ENCODE measurements at regions not wholly inside any gene's neighbourhood (a gene's known extent, or its start where the extent isn't known, plus 50 kb on each side); places are given as distances from the start of the nearest gene placed in this dataset.

GRCh38 chr6:156695742-156696141 lies 81.4 kb upstream of the ARID1B start:
- Histone ChIP-seq H3K4me3 (no peak overlapping the region), H3K27me3 (no peaks in the 10 kb centered on the region), H3K4me1 (peaks cover 0 to 6% (median 2%) of the 10 kb centered on the region in 4 donors), H3K27ac (no peak overlapping the region), H3K9me3 (no peaks in the 10 kb centered on the region), H3K36me3 (no peaks in the 10 kb centered on the region)
- 80 to 84% methylated on average over 5 to 6 of the region's 6 CpGs for WGBS, 2 donors (ENCODE audit: low coverage in 1 of 2)
- TF ChIP-seq POLR2AphosphoS5 (IDR thresholded peaks at IDR 0.05) (no peak), POLR2A (IDR thresholded peaks at IDR 0.05) (no peak), EP300 (IDR thresholded peaks at IDR 0.05; ENCODE audit: low read depth) (no peak), CTCF (IDR thresholded peaks at IDR 0.05) (no peak)
- no peak for DNase-seq
- intact Hi-C loops (cut with DNase I; ENCODE audit: low total_unique reads) = loop anchor here (10.0 kb wide), 1 partner anchor 131 kb away; no protein-coding TSS in a partner anchor
- in situ Hi-C loops (cut with MboI; ENCODE audit: low pct_ligation_motif_present in 1 of 4, low pct_unique_long_range_greater_than_20kb in 1 of 4, low sequenced_read_pairs in 3 of 4) = loop anchor here in 1 of 4 donors (25.0 kb wide), 1 partner anchor 317 kb away; no protein-coding TSS in a partner anchor

DNA sequence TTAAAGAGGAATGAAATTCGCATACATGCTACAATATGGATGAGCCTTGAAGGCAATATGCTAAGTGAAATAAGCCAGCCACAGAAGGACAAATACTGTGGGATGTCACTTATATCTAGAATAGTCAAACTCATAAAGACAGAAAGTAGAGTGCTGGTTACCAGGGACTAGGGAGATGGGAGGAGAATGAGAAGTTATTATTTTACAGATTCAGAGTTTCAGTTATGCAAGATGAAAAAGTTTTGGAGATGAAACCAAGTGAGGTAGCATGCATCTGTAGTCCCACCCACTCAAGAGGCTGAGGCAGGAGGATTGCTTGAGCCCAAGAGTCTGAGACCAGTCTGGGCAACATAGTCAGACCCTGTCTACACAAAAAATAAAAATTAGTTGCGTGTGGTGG lies 82.5 kb upstream of the ARID1B start:
- in situ Hi-C loops (cut with MboI; ENCODE audit: low pct_ligation_motif_present in 1 of 4, low pct_unique_long_range_greater_than_20kb in 1 of 4, low sequenced_read_pairs in 3 of 4) (loop anchor here in 2 of 4 donors (5.0 to 25.0 kb wide), 2 partner anchors 78 to 318 kb away; no protein-coding TSS in a partner anchor), intact Hi-C loops (cut with DNase I; ENCODE audit: low total_unique reads) (loop anchor here (10.0 kb wide), 1 partner anchor 130 kb away; no protein-coding TSS in a partner anchor)
- Histone ChIP-seq H3K4me1 (peaks cover 0 to 6% (median 2%) of the 10 kb centered on the region in 4 donors), H3K9me3 (no peaks in the 10 kb centered on the region), H3K27me3 (no peaks in the 10 kb centered on the region), H3K4me3 (no peak overlapping the region), H3K36me3 (no peaks in the 10 kb centered on the region), H3K27ac (no peak overlapping the region)
- WGBS, 2 donors (ENCODE audit: low coverage in 1 of 2) = 92 to 94% methylated on average over 1 to 2 of the region's 2 CpGs
- DNase-seq = no peak
- TF ChIP-seq POLR2AphosphoS5 (IDR thresholded peaks at IDR 0.05) = no peak
- TF ChIP-seq CTCF (IDR thresholded peaks at IDR 0.05) = no peak
- no peak for TF ChIP-seq EP300 (IDR thresholded peaks at IDR 0.05; ENCODE audit: low read depth)
- no peak for TF ChIP-seq POLR2A (IDR thresholded peaks at IDR 0.05)

- no peak for DNase-seq
- no peak for TF ChIP-seq POLR2A (IDR thresholded peaks at IDR 0.05)
- no peak for TF ChIP-seq POLR2AphosphoS5 (IDR thresholded peaks at IDR 0.05)
- TF ChIP-seq CTCF (IDR thresholded peaks at IDR 0.05) = no peak
- TF ChIP-seq EP300 (IDR thresholded peaks at IDR 0.05; ENCODE audit: low read depth) = no peak
- Histone ChIP-seq H3K4me1 (peaks cover 0 to 12% (median 7%) of the 10 kb centered on the region in 4 donors), H3K27ac (no peak overlapping the region), H3K9me3 (no peaks in the 10 kb centered on the region), H3K27me3 (no peaks in the 10 kb centered on the region), H3K4me3 (no peak overlapping the region), H3K36me3 (no peaks in the 10 kb centered on the region)
- WGBS, 2 donors (ENCODE audit: low coverage in 1 of 2) = 83 to 90% methylated on average over 4 of the region's 4 CpGs
- intact Hi-C loops (cut with DNase I; ENCODE audit: low total_unique reads) (loop anchor here (10.0 kb wide), 1 partner anchor 126 kb away; no protein-coding TSS in a partner anchor), in situ Hi-C loops (cut with MboI; ENCODE audit: low pct_ligation_motif_present in 1 of 4, low pct_unique_long_range_greater_than_20kb in 1 of 4, low sequenced_read_pairs in 3 of 4) (loop anchor here in 2 of 4 donors (5.0 to 25.0 kb wide), 2 partner anchors 81 to 321 kb away; no protein-coding TSS in a partner anchor)
Observed at GRCh38 chr6:156691018-156691417, 86.2 kb upstream of the ARID1B start.

GRCh38 chr6:156689656-156690055 lies 87.5 kb upstream of the ARID1B start:
- Histone ChIP-seq H3K4me3 (no peak overlapping the region), H3K27me3 (no peaks in the 10 kb centered on the region), H3K36me3 (no peaks in the 10 kb centered on the region), H3K27ac (no peak overlapping the region), H3K4me1 (peaks cover 0 to 18% (median 11%) of the 10 kb centered on the region in 4 donors), H3K9me3 (no peaks in the 10 kb centered on the region)
- TF ChIP-seq EP300 (IDR thresholded peaks at IDR 0.05; ENCODE audit: low read depth) (no peak), POLR2A (IDR thresholded peaks at IDR 0.05) (no peak), CTCF (IDR thresholded peaks at IDR 0.05) (no peak), POLR2AphosphoS5 (IDR thresholded peaks at IDR 0.05) (no peak)
- in situ Hi-C loops (cut with MboI; ENCODE audit: low pct_ligation_motif_present in 1 of 4, low pct_unique_long_range_greater_than_20kb in 1 of 4, low sequenced_read_pairs in 3 of 4) (loop anchor here in 3 of 4 donors (5.0 to 25.0 kb wide), 3 partner anchors 83 to 323 kb away; no protein-coding TSS in a partner anchor), intact Hi-C loops (cut with DNase I; ENCODE audit: low total_unique reads) (loop anchor here (10.0 kb wide), 2 partner anchors 125 to 335 kb away; no protein-coding TSS in a partner anchor)
- WGBS, 2 donors (ENCODE audit: low coverage in 1 of 2) = 88 to 100% methylated on average over 2 of the region's 2 CpGs
- no peak for DNase-seq
